IMR-90 (cell line): ENCODE measurements at regions not wholly inside any gene's neighbourhood (a gene's known extent, or its start where the extent isn't known, plus 50 kb on each side); places are given as distances from the start of the nearest gene placed in this dataset.
A peak's percentile ranks its signal among the peaks of the same experiment; 100 is the strongest.

ENCODE experiments used
- ATAC-seq: fragments of 200-7000 bp; cut with Tn5 transposase; 2 replicates; pipeline ENCODE4 v1.9.1; 2020; ENCODE audit warnings: low read depth, mild to moderate bottlenecking, moderate library complexity
- BruUV-seq: library from RNA; stranded (reverse); fragments of 400-500 nt; replicated peaks from 2 replicates; lab custom pipeline; 2021; lab: Mats Ljungman, UMichigan
- CTCF ChIA-PET: fragments of 300-600 bp; formaldehyde crosslinking; extraction: SDS; loops from one replicate; lab custom pipeline; 2021; ENCODE audit warnings: antibody characterized with exemption; lab: Yijun Ruan, JAX
- POLR2A ChIA-PET: fragments of 300-600 bp; sonication (Branson Sonifier 250); formaldehyde crosslinking; loops from one replicate; lab custom pipeline; 2022; ENCODE audit warnings: antibody characterized with exemption; ENCODE audit not compliant: unreplicated experiment; lab: Charles Lee
- DNase-seq: peaks from one replicate; pipeline ENCODE4 v3.0.0; 2013
- H2AFZ ChIP-seq: replicated peaks from 2 replicates; pipeline ENCODE3; 2013; ENCODE audit warnings: low read length, mild to moderate bottlenecking; ENCODE audit not compliant: poor library complexity
- H2AK5ac ChIP-seq: 2 replicates; pipeline ENCODE4 v1.6.1; 2013; ENCODE audit warnings: low read depth, low read length, inconsistent platforms
- H2AK9ac ChIP-seq: replicated peaks from 2 replicates; pipeline ENCODE3; 2013; ENCODE audit warnings: mild to moderate bottlenecking, low read depth, low read length, moderate library complexity; ENCODE audit not compliant: poor library complexity
- H2BK120ac ChIP-seq: 2 replicates; pipeline ENCODE4 v1.6.1; 2013; ENCODE audit warnings: low read depth, low read length, inconsistent platforms
- H2BK15ac ChIP-seq: 3 replicates; pipeline ENCODE4 v1.6.1; 2013; ENCODE audit warnings: low read depth, low read length, inconsistent platforms
- H2BK20ac ChIP-seq: 2 replicates; pipeline ENCODE4 v1.6.1; 2013; ENCODE audit warnings: low read depth, mild to moderate bottlenecking, inconsistent platforms, low read length, moderate library complexity
- H2BK5ac ChIP-seq: 2 replicates; pipeline ENCODE4 v1.6.1; 2013; ENCODE audit warnings: mild to moderate bottlenecking, low read depth, low read length, inconsistent platforms; ENCODE audit not compliant: poor library complexity, severe bottlenecking
- H3K14ac ChIP-seq: replicated peaks from 2 replicates; pipeline ENCODE4 v1.6.1; 2013; ENCODE audit warnings: low read depth, low read length, inconsistent platforms
- H3K18ac ChIP-seq: 2 replicates; pipeline ENCODE4 v1.6.1; 2013; ENCODE audit warnings: low read depth, low read length, control low read depth
- H3K23ac ChIP-seq: 2 replicates; pipeline ENCODE4 v1.6.1; 2013; ENCODE audit warnings: low read depth, low read length, inconsistent platforms
- H3K27ac ChIP-seq: 2 replicates; pipeline ENCODE4 v1.5.1; 2013; ENCODE audit warnings: mild to moderate bottlenecking, control low read depth, low read length; ENCODE audit not compliant: insufficient read depth
- H3K27me3 ChIP-seq: 2 replicates; pipeline ENCODE4 v1.6.1; 2013; ENCODE audit warnings: low read length; ENCODE audit not compliant: control insufficient read depth, insufficient read depth
- H3K36me3 ChIP-seq: 2 replicates; pipeline ENCODE4 v1.6.1; 2013; ENCODE audit warnings: low read length, mixed read lengths; ENCODE audit not compliant: control insufficient read depth, insufficient read depth
- H3K4ac ChIP-seq: 2 replicates; pipeline ENCODE4 v1.6.1; 2013; ENCODE audit warnings: low read depth, low read length, inconsistent platforms
- H3K4me1 ChIP-seq: 2 replicates; pipeline ENCODE4 v1.6.1; 2013; ENCODE audit warnings: low read length, mixed read lengths; ENCODE audit not compliant: control insufficient read depth, insufficient read depth
- H3K4me2 ChIP-seq: 2 replicates; pipeline ENCODE4 v1.6.1; 2013; ENCODE audit warnings: low read depth, mild to moderate bottlenecking, control low read depth, low read length, moderate library complexity
- H3K4me3 ChIP-seq: 2 replicates; pipeline ENCODE4 v1.5.1; 2013; ENCODE audit warnings: low read depth, mild to moderate bottlenecking, control low read depth, low read length, moderate library complexity; ENCODE audit not compliant: insufficient read depth
- H3K56ac ChIP-seq: 2 replicates; pipeline ENCODE4 v1.6.1; 2013; ENCODE audit warnings: low read length, inconsistent platforms; ENCODE audit not compliant: insufficient read depth; ENCODE audit errors: extremely low read depth
- H3K79me1 ChIP-seq, 2 experiments: 2 replicates each; pipeline ENCODE4 v1.6.1; 2013; ENCODE audit warnings: low read length in 2 of 2, inconsistent platforms in 1 of 2, low read depth in 1 of 2
- H3K9ac ChIP-seq: 2 replicates; pipeline ENCODE4 v1.6.1; 2013; ENCODE audit warnings: low read depth, low read length, control low read depth
- H3K9me1 ChIP-seq: 2 replicates; pipeline ENCODE4 v1.6.1; 2013; ENCODE audit warnings: low read length, inconsistent platforms; ENCODE audit not compliant: insufficient read depth
- H3K9me3 ChIP-seq: 2 replicates; pipeline ENCODE4 v1.6.1; 2013; ENCODE audit warnings: low read length; ENCODE audit not compliant: control insufficient read depth, insufficient read depth
- H4K20me1 ChIP-seq: 2 replicates; pipeline ENCODE4 v1.6.1; 2013; ENCODE audit warnings: low read length, inconsistent platforms; ENCODE audit not compliant: insufficient read depth
- H4K5ac ChIP-seq: 2 replicates; pipeline ENCODE4 v1.6.1; 2013; ENCODE audit warnings: mild to moderate bottlenecking, low read depth, low read length, control low read depth
- H4K8ac ChIP-seq, 2 experiments: 2 replicates each; pipeline ENCODE4 v1.6.1; 2013; ENCODE audit warnings: low read depth in 2 of 2, low read length in 2 of 2, control low read depth in 1 of 2, inconsistent platforms in 1 of 2
- H4K91ac ChIP-seq: 2 replicates; pipeline ENCODE4 v1.6.1; 2013; ENCODE audit warnings: low read depth, low read length, inconsistent platforms; ENCODE audit not compliant: insufficient read depth
- MAZ ChIP-seq: IDR thresholded peaks from 2 replicates; pipeline ENCODE4 v1.6.1; 2012; ENCODE audit warnings: low read depth, mild to moderate bottlenecking, low read length, improper control_type of control experiment, moderate library complexity, borderline replicate concordance
- NFE2L2 ChIP-seq: fragments of 150-350 bp; IDR thresholded peaks from 2 replicates; pipeline ENCODE4 v1.6.1; 2016; ENCODE audit warnings: low read depth, mild to moderate bottlenecking, low read length
- WGBS, 2 experiments: methylation state at CpG; one replicate each; pipeline versions ENCODE4 v1.1.5 to v1.1.7; 2013; ENCODE audit warnings: missing lambda C conversion rate in 2 of 2; ENCODE audit not compliant: insufficient read length in 1 of 2; ENCODE audit errors: extremely low coverage in 2 of 2; 5-methylcytosine and 5-hydroxymethylcytosine counted together
- dilution Hi-C: fragments of 300-500 bp; cut with HindIII; formaldehyde crosslinking; loops from one replicate; pipeline ENCODE4 v1.14.3; 2018; ENCODE audit warnings: low sequenced_read_pairs; ENCODE audit not compliant: unreplicated experiment
- in situ Hi-C: fragments of 300-500 bp; cut with MboI; formaldehyde crosslinking; loops from 3 replicates; pipeline ENCODE4 v1.14.3; 2019; ENCODE audit warnings: low sequenced_read_pairs, inconsistent platforms, mixed read lengths
- intact Hi-C: fragments of 100-400 bp; cut with micrococcal nuclease; formaldehyde crosslinking; loops from 2 replicates; pipeline ENCODE4 v1.10.0; 2022

DNA sequence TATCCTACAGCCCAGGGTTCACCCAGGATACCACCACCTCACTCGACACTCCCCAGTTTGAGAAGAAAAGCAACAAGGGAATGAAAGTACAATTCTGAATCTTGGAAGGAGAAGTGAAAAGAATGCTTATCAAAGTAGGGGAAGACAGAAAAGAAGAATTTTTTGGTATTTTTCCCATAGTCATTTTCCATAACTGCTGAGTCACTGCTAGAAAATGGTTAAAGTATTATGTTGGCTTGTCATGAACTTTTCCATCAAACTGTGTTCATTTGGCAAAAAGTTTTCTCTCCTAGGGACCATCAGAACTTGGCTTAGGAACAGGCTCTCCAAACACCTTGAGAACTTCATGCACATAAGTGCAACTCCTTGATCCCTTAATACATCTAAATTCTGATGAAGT, 192.0 kb downstream of the BCL11A start:
- DNase-seq (no peak), ATAC-seq (no peak)
- in situ Hi-C loops (no loop called here), dilution Hi-C loops (no loop called here), intact Hi-C loops (no loop called here)
- Histone ChIP-seq H3K9ac (no peak overlapping the region), H2AK9ac (no peak overlapping the region), H3K23ac (no peak overlapping the region), H3K56ac (no peak overlapping the region), H2BK20ac (no peak overlapping the region), H2BK15ac (no peak overlapping the region), H4K8ac (no peak overlapping the region), H3K9me3 (no peaks in the 10 kb centered on the region), H3K4ac (no peak overlapping the region), H3K9me1 (no peaks in the 10 kb centered on the region), H3K27me3 (no peaks in the 10 kb centered on the region; the same call in 1 of the 2 replicates), H3K14ac (no peak overlapping the region), H3K4me1 (no peaks in the 10 kb centered on the region), H2AFZ (no peak overlapping the region), H4K20me1 (no peaks in the 10 kb centered on the region), H3K27ac (no peak overlapping the region), H2BK5ac (no peak overlapping the region), H3K4me3 (no peak overlapping the region), H3K18ac (no peak overlapping the region), H3K79me1 (no peaks in the 10 kb centered on the region), H2AK5ac (no peak overlapping the region), H3K4me2 (no peak overlapping the region), H3K36me3 (no peaks in the 10 kb centered on the region), H4K5ac (no peak overlapping the region), H2BK120ac (no peak overlapping the region), H4K91ac (no peak overlapping the region)
- no peak for TF ChIP-seq MAZ
- TF ChIP-seq NFE2L2, result peak; percentile 90
- no CpG with 5 or more reads among the region's 1 CpG for WGBS, 2 experiments
- ChIA-PET CTCF (no interaction called here), POLR2A (no interaction called here)
- BruUV-seq, result no TSS peak
